Right renal pelvis (tissue), 4 donors: ENCODE measurements at regions not wholly inside any gene's neighbourhood (a gene's known extent, or its start where the extent isn't known, plus 50 kb on each side); places are given as distances from the start of the nearest gene placed in this dataset.

Source experiments
- DNase-seq, 4 donors: peaks; one replicate each; pipeline ENCODE4 v3.0.0-alpha.2; 2013; ENCODE audit warnings: low read depth in 4 of 4, low spot score in 3 of 4, missing footprints in 1 of 4

DNA sequence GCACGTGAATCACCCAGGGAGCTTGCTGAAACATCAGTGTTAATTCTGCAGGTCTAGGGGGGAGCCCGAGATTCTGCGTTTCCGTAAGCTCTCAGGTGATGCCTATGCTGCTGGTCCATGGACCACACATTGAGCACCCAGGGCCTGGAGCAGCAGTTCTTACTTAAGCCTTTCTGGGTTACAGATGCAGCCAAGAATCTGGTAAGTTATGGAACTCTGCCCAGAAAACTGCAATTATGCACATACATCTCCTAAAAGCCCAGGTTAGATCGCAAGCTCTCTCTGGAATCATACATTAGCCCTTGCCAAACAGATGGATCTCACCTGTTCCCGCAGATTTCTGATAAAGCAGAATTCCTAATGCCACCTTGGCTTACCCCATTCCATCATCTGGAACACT lies 265.9 kb upstream of the SALL1 start:
- no peak for DNase-seq

DNA sequence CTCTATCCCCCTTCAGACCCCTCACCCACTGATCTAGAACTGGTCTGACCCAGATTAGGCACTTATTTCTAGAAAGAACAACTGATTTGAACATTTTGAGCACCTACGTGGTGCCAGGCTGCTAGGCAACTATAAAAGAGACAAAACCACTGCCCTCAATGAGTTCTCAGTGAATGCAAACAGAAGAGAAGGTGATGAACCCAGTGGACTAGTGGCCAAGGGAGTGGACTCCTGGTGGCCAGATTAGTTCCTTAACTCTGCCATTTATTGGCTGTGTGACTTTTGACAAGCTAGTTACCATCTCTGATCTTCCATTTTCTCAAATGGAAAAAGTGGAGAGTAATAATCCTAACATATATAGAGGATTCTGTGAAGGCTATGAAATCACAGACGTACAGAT lies 259.1 kb upstream of the SALL1 start:
- DNase-seq, result no peak

DNA sequence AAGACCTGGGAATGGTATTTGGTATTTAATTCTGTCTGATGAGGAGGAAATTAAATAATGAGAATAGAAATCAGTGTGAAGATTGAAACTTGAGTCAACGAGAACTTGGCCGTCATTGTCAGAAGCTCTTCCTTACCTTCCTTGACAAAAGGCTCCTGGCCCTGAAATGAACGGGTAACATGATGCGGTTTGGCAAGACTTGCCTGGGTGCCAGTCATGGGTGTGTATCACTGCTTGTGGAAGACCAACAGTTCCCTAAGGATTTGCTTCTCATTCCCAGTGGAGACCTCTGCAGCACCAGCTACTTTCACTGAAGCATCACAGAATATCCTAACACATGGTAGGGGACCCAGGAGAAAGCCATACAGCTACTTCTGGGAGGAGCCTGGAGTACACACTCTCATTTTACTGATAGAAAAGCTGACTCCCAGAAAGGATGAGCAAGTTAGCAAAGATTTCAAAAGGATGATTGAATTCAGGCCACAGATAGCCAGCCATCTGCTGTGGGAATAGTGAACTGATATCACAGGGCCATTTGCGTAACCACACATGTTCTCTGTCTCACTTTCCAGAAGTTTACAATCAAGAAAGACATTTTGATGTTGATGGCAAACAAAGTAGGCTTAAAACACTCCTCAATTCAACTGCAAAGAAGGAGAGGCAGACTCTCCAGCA lies 258.1 kb upstream of the SALL1 start:
- DNase-seq, result no peak

DNA sequence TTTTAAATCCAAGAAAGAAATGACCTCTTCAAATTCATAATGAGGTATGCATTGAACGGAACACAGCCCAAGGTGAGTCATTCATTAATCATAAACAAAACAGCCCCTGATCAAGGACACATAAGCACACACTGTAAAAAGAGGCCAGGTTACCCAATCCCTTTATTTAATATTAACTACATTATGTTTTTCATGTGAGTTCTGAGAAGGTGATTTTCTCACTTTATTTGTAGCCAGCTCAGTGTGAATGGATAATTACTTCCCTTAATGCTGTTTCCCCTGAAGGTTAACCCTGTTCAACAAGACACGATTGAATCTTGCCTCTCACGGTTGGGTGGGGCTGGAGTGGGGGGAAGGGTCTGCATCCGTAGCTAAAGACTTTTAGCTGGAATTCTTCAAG lies 257.3 kb upstream of the SALL1 start:
- DNase-seq, result no peak

DNA sequence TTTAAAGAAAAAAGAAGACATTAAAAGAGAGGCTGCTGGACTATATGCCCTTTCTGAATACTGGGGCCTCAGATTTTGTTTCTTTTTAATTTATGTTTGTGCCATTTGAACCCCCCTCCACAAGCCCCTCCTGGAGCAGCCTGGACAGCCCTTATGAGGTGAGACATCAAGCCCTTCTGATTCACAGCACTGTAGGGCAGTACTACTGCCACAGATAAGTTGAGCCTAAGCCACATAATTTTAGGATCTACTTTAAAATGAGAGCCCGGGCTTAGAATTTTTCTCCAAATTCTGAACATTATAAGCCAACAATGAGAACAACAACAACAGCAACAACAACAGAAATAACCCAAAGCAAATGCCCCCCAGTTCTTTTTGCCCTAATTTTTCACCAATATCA lies 256.9 kb upstream of the SALL1 start:
- no peak for DNase-seq

DNA sequence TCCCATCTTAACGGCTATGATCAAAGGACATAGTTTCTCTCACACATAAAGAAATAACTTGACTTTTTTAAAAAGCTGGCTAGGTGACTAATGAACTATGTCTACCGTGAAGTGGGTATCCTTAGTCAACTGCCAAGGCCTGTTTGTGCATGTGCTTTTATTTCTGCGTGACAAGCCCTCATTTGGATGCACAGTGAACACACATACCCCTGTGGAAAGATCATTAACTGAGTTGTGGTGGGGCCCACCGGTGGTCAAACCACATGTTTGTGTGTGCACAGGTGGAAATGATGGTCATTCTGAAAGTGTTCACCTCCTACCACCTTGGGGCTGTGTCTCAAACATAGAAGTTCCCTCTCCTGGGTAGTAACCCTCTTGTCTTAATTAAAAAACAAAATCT lies 256.1 kb upstream of the SALL1 start:
- no peak for DNase-seq

DNA sequence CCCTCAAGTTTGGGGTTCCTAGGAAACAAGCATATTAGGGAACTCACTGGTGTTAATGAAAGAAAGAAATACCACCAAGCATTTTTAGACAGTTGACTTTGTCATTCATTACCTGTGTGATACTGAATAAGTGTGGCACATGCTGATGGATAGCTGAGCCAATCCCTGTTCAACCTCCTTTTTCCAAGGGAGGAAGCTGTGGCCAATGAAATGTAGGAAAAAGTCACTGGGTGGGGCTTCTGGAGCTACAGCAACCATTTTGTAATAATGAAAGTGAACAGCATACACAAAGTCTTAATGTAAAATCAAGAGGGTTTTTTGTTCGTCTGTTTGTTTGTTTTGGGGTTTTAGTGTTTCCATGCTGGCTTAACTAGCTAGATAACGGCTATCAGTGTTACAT lies 254.3 kb upstream of the SALL1 start:
- DNase-seq, result no peak

DNA sequence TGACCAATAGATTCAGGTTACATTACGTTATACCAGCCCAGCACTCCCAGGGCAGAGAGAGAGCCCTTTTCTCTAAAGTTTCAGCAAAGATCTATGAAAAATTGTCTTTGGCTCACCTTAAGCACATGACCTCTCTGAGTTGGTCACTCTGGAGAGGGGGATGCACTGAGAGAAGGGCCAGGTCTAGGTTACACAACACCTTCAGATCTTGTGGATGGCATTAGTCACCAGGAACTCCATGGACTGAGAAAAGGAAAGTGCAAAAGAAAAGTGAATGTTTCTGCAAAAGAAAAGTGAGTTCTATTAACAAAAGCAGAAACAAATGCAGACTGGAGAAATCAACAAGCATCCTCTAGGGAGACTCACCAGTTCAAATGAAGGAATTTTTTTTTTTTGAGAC lies 253.3 kb upstream of the SALL1 start:
- no peak for DNase-seq

DNA sequence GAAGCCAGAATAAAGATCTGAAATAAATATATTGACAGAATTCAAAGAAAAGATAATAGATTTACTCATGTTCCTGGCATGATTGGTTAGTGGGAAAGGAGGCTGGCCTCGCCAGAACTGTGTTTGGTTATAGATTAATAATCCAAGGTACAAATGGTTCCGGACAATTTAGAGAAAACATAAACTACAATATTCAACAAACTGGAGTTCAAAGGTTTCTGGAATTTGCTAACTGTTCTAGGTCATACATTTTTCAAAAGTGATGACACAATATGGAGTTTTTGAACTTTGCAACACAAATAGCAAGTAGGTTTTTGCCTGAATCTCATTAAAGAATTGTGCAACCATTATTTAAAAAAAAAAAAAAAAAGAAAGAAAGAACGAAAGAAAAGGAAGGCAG lies 251.7 kb upstream of the SALL1 start:
- DNase-seq, result no peak

DNA sequence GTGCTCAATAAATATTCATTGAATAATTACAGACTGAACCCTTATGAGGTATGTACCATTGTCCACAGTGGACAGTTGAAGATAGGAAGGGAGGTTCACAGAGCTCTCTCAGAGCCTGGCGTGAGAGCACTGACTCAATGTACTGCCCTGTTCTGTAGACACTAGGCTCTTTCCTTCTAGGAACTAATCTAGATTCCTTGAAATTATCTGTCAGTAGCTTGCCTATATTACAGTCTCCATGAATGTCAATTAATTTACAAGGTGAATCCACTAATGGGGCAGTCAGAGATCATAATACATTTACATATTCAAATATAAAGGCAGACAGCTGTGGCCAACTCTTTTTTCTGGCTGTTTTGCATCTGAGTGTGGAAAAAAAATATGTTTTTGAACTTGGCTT lies 251.2 kb upstream of the SALL1 start:
- DNase-seq, result no peak

DNA sequence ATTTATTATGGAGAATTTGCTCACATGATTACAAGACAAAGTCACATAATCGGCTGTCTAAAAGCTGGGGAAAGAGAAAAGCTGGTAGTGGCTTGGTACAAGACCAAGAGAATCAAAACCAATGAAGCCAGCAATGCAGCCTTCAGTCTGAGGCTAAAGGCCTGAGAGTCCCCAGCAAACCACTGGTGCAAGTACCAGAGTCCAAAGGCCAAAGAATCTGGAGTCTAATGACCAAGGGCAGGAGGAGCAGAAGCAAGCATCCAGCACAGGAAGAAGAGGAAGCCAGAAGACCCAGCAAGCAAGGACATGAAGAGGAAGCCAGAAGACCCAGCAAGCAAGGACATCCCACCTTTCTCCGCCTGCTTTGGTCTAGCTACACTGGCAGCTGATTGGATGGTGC lies 250.6 kb upstream of the SALL1 start:
- no peak for DNase-seq

DNA sequence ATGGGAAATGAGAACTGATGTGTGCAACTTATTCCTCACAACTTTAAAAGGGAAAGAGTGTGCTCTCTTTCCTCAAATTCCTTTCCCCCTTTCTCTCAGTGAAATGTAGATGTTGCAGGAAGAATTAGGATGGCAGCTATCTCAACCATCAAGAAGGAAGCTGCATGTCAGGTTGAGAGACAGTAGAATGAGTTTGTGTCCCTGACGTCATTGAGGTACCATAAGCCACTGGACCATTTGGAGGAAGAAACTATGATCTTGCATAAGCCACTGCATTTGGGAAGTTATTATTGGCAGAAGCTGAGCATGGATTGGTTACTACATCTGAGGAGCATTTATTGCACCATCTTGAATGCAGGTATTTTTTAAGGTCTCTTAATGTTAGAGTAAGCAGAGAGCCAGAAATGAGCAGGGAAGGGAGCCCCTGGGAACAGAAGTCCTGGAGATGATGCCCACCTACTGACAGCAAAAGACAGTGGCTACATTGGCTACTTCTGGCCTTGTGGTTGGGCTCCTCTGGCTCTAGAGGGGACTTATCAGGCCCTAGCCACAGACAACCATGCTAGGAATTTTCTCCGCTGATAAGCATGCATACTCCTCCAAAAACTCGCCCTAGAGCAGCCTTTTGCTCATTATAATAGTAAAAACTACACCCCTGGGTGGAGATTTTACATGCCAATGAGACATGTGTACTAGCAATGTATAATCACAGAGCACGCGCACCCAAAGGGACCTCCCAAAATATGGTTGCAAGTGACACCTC lies 249.0 kb upstream of the SALL1 start:
- no peak for DNase-seq

DNA sequence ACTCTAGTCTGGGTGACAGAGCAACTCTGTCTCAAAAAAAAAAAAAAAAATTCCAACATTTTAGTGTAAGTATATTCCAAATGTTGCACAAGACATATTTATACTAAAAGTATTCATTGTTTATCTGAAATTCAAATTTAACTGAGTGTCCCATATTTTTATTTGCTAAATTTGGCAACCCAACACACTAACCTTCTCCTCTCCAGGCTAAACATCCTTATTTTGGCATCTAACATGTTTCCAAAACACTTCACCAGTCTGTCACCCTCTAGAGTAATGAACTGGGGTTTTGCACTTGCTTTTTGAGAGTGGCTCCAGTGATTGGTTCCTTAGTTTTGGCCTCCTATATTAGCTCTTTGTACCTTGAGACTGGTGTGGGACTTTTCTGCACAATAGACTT lies 243.4 kb upstream of the SALL1 start:
- DNase-seq, result no peak

DNA sequence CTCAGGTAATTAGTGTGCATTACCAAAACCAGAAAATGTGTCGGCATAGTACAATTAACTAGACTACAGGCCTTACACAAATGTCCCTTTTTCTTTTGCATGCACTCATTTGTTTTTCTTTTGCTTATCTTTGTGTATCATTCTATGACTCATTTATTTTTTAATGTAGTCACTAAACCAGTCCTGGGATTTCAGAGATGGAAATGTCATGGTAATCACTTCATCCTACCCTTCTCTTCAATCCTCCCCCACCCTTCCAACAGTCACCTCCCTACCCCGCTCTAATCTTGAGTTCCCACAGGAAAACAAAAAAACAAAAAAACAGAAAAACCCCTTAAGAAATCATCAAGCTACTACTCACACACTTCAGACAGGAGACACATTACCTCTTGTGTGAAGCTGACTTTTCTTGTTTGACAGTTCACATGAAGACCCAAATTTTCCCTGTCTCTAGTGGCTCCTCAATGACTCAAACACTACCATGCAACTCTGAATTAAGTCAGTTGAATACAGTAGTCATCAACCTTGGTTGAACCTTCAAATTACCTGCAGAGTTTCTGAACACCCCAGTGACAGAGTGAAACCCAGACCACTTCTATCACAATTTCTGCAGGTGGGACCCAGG lies 242.4 kb upstream of the SALL1 start:
- DNase-seq, result no peak

DNA sequence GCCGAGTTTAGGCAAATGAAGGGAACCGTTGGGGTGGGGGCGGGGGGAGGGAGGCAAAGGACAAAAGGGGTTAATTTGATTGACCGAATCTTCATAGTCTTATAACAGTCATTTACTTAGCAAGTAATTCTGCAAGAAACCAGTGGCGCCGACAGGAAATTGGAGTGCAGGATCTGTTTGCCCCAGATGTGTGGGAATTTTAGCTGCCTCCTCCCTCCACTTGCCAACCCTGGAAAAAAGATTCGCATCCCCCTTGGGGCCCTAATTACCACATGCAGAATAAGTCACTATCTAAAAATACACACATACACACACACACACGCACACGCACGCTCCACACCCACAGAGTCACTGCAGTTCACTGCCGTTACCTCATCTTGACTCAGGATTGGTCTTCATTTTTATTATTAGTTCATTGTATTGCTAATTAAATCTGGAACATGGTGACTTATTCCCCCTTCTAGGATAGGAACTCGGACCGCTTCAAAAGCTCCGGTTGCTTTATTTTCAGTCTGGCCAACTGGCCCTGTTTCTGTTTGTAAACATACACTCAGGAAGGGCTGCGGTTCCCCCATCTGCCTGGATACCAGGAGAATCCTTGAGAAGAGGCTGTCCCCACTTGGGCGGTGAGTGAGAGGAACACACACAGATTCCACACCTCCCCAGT lies 241.6 kb upstream of the SALL1 start:
- DNase-seq, result no peak

DNA sequence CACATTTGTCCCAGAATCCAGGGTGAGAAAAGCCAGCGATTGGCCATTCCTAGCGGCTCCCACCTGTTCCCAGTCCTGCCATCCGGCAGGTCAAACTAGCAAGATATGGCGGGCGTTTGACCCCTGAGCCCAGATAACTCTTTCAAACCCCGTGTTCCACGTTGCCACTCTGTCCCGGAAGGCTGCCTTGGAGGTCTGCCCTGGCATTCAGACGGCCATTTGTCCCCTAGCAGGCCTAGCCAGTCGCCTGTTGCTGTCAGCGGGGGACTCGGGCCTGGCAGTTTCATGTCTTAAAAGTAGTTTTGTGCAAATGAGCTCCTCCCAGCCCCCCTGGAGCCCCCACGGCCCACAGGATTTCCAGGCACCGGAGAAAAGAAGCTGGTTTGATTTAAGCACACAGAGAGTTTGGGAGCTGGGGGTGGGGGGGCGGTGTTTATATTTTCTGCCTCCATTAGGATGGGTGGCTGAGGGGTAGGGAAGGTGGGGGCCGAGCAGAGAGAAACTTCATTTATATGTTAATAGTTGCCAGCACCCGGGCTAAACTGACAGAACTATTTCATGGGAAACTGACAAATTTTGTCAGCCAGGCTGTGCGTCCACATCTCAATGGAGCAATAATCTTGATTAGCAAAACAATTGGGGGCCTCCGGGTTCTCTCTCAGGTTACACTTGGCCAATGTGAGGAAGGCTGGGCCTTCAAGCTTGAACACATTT lies 240.9 kb upstream of the SALL1 start:
- DNase-seq, result no peak

DNA sequence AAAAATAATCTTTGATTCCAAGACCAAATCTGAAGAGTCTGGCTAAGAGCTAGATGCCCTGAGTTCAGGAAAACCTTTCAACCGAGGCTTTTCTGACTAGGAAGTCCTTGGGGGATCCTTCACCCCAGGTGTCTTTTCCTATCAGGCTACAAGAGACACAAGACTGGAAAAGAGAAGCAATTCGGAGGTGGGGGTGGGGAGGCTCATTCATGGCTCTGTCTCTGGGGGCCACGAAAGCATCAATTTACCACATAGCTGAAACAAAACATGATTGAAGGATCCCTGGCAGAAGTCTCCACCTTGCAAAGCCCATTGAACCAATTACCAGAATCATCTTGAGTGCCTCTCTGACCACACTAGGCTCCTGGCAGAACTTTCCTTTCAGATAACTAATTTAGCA lies 239.8 kb upstream of the SALL1 start:
- DNase-seq, result no peak

DNA sequence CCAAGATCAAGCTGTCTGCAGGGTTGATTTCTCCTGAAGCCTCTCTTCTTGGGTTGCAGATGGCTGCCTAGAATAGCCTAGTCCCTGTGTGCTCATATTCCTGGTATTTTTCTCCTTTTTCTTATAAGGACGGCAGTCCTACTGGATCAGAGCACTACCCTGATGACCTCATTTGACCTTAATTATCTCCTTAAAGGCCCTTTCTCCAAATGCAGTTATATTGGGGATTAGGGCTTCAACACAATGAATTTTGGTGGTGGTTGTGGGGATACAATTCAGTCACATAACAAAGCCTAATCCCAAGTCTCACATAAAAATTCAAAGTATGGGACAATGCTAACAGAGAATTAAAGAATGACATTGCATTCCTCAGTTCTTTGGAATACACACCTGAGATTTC lies 238.8 kb upstream of the SALL1 start:
- DNase-seq, result no peak

DNA sequence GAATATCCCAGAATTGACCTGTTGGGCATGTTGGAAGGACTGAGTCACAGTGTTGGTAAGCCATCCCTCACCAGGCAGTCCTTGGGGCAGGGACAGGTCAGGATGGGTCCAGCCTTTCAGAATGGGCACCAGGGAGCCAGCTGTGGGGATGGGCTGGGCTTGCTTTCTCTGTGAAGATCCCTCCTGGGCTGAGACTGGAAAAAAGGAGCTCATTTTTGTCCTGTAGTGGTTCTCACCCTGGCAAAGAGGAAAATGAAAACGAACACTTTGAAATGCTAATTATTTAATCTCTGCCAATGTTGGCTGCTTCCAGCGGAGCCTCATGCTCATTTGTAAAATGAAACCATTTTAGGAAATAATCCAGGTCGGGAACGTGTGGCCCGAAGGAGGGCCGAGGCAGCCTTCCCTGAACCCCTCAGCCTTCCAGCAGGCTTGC lies 237.5 kb upstream of the SALL1 start:
- DNase-seq, result no peak

DNA sequence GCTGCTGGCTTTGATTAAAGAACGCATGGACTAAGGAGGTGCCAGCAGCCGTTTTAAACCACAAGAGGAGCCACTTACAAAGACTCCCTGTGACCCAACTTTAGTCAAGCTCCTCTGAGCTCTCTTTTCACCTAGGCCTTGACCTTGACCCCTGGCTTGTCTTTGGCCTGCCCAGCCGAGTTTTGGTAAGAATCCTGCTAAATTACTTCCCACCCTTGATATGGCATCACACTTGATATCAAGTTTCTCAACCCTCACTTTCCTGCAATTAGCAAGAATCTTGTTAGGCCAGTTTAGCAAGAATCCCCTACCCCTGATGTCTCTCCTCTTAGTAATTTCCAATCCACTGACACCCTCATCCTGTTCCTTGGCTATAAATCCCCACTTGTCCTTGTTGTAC lies 232.8 kb upstream of the SALL1 start:
- no peak for DNase-seq

DNA sequence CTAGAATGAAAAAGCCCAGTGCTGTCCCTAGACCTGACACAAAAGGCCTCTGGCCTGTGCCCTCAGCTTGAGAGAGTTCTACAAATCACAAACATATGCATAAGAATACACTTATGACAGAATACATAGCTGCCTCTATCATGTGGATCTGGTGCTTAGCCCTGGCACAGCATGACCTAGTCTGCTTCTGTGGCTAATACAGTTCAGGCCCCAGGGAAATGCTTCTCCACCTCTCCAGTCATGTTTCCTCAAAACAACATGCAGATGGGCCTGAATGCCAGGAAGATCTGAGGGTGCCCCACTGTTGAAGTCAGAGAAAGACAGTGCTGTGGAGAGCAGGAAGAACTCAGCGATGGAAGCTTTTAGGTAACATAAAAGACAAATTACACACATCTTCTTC lies 231.9 kb upstream of the SALL1 start:
- DNase-seq, result no peak
